Neuronal stem cell (in vitro differentiated cells): ENCODE measurements at regions not wholly inside any gene's neighbourhood (a gene's known extent, or its start where the extent isn't known, plus 50 kb on each side); places are given as distances from the start of the nearest gene placed in this dataset.

ENCODE experiments used
- DNase-seq: peaks from one replicate; pipeline ENCODE4 v3.0.0-alpha.2; 2013; ENCODE audit warnings: low spot score
- H2AFZ ChIP-seq: one replicate; pipeline ENCODE4 v1.6.1; 2013; ENCODE audit warnings: mild to moderate bottlenecking, low read length, inconsistent platforms
- H2AK5ac ChIP-seq: 2 replicates; pipeline ENCODE4 v1.6.1; 2013; ENCODE audit warnings: low read depth, mild to moderate bottlenecking, inconsistent platforms, low read length, moderate library complexity, mixed read lengths
- H2BK120ac ChIP-seq: 2 replicates; pipeline ENCODE4 v1.6.1; 2013; ENCODE audit warnings: low read depth, mild to moderate bottlenecking, inconsistent platforms, low read length, moderate library complexity, mixed read lengths
- H2BK12ac ChIP-seq: one replicate; pipeline ENCODE4 v1.6.1; 2013; ENCODE audit warnings: low read length, inconsistent platforms
- H2BK15ac ChIP-seq: 2 replicates; pipeline ENCODE4 v1.6.1; 2013; ENCODE audit warnings: mild to moderate bottlenecking, low read length, inconsistent platforms, mixed read lengths
- H2BK5ac ChIP-seq: one replicate; pipeline ENCODE4 v1.6.1; 2013; ENCODE audit warnings: inconsistent platforms, mild to moderate bottlenecking, low read length, moderate library complexity
- H3K14ac ChIP-seq: one replicate; pipeline ENCODE4 v1.6.1; 2013; ENCODE audit warnings: low read length, inconsistent platforms
- H3K18ac ChIP-seq: 2 replicates; pipeline ENCODE4 v1.6.1; 2013; ENCODE audit warnings: low read length, inconsistent platforms
- H3K23ac ChIP-seq: 2 replicates; pipeline ENCODE4 v1.6.1; 2013; ENCODE audit warnings: low read depth, mild to moderate bottlenecking, mixed read lengths, low read length, inconsistent platforms; ENCODE audit not compliant: poor library complexity
- H3K27ac ChIP-seq: replicated peaks from 3 replicates; pipeline ENCODE4 v1.5.1; 2013; ENCODE audit warnings: low read length, inconsistent platforms
- H3K27me3 ChIP-seq, 3 experiments: 2 replicates each; pipeline ENCODE4 v1.6.1; 2013; ENCODE audit warnings: low read length in 3 of 3, mild to moderate bottlenecking in 2 of 3, inconsistent platforms in 1 of 3, low read depth in 1 of 3, mixed read lengths in 1 of 3, moderate library complexity in 1 of 3; ENCODE audit not compliant: control insufficient read depth in 3 of 3, insufficient read depth in 3 of 3
- H3K36me3 ChIP-seq, 2 donors: replicated peaks in 1 of 2; 2 replicates each; pipeline ENCODE4 v1.6.1; 2013; ENCODE audit warnings: low read length in 2 of 2; ENCODE audit not compliant: control insufficient read depth in 2 of 2, insufficient read depth in 2 of 2
- H3K4ac ChIP-seq: 2 replicates; pipeline ENCODE4 v1.6.1; 2013; ENCODE audit warnings: inconsistent platforms, mild to moderate bottlenecking, low read length, moderate library complexity
- H3K4me1 ChIP-seq, 2 donors: 1 replicate in 1 of 2; 2 replicates in 1 of 2; pipeline ENCODE4 v1.6.1; 2013; ENCODE audit warnings: low read length in 2 of 2, low read depth in 1 of 2; ENCODE audit not compliant: control insufficient read depth in 2 of 2, insufficient read depth in 1 of 2
- H3K4me2 ChIP-seq: one replicate; pipeline ENCODE4 v1.6.1; 2013; ENCODE audit warnings: mild to moderate bottlenecking, low read length, inconsistent platforms; ENCODE audit not compliant: insufficient read depth, poor library complexity, severe bottlenecking
- H3K4me3 ChIP-seq, 2 donors: 2 replicates each; pipeline ENCODE4 v1.5.1; 2013; ENCODE audit warnings: low read length in 2 of 2, mild to moderate bottlenecking in 2 of 2, inconsistent platforms in 1 of 2, moderate library complexity in 1 of 2
- H3K79me1 ChIP-seq: one replicate; pipeline ENCODE4 v1.6.1; 2013; ENCODE audit warnings: low read depth, mild to moderate bottlenecking, inconsistent platforms, low read length, moderate library complexity
- H3K9ac ChIP-seq: one replicate; pipeline ENCODE4 v1.6.1; 2013; ENCODE audit warnings: mild to moderate bottlenecking, low read depth, low read length, inconsistent platforms; ENCODE audit not compliant: poor library complexity
- H3K9me3 ChIP-seq, 2 donors: replicated peaks in 1 of 2; 2 replicates each; pipeline versions ENCODE3 to v1.6.1; 2013; ENCODE audit warnings: low read length in 2 of 2, mild to moderate bottlenecking in 2 of 2, inconsistent platforms in 1 of 2, low read depth in 1 of 2, mixed read lengths in 1 of 2, moderate library complexity in 1 of 2; ENCODE audit not compliant: control insufficient read depth in 2 of 2, insufficient read depth in 1 of 2
- H4K8ac ChIP-seq: one replicate; pipeline ENCODE4 v1.6.1; 2013; ENCODE audit warnings: low read depth, mild to moderate bottlenecking, inconsistent platforms, low read length, moderate library complexity
- H4K91ac ChIP-seq: one replicate; pipeline ENCODE4 v1.6.1; 2013; ENCODE audit warnings: low read length, low read depth, mild to moderate bottlenecking, inconsistent platforms; ENCODE audit not compliant: poor library complexity
- WGBS, 2 donors: extraction: QIAGEN DNeasy Blood & Tissue Kit; methylation state at CpG; one replicate each; pipeline ENCODE4 v1.1.7; 2013; ENCODE audit warnings: missing lambda C conversion rate in 2 of 2, mixed read lengths in 1 of 2; ENCODE audit not compliant: insufficient read length in 2 of 2, insufficient replicate concordance in 1 of 2; ENCODE audit errors: extremely low coverage in 2 of 2; 5-methylcytosine and 5-hydroxymethylcytosine counted together

- Histone ChIP-seq H2BK5ac (no peak overlapping the region), H3K14ac (no peak overlapping the region)
Measured at GRCh38 chr4:175290401-175290800, 372.2 kb downstream of the ADAM29 start.

GRCh38 chr4:175297965-175298565 lies 379.9 kb downstream of the ADAM29 start:
- H3K79me1 ChIP-seq, result no peaks in the 10 kb centered on the region
- H3K4me1 ChIP-seq, result no peaks in the 10 kb centered on the region
- H2AFZ ChIP-seq, result no peak overlapping the region
- no peak for DNase-seq
- H3K14ac ChIP-seq, result no peak overlapping the region
- no peak overlapping the region for H3K4me2 ChIP-seq
- H3K4ac ChIP-seq, result no peak overlapping the region
- H3K23ac ChIP-seq, result no peak overlapping the region
- no peak overlapping the region for H3K27ac ChIP-seq
- no peaks in the 10 kb centered on the region for H3K27me3 ChIP-seq
- no peak overlapping the region for H2AK5ac ChIP-seq
- H4K8ac ChIP-seq, result no peak overlapping the region
- WGBS, 2 donors, result no CpG with 5 or more reads among the region's 2 CpGs
- no peak overlapping the region for H3K4me3 ChIP-seq
- no peaks in the 10 kb centered on the region for H3K9me3 ChIP-seq
- no peak overlapping the region for H2BK5ac ChIP-seq
- no peaks in the 10 kb centered on the region for H3K36me3 ChIP-seq
- no peak overlapping the region for H3K9ac ChIP-seq
- H3K18ac ChIP-seq, result no peak overlapping the region
- H2BK12ac ChIP-seq, result no peak overlapping the region
- no peak overlapping the region for H2BK15ac ChIP-seq
- H2BK120ac ChIP-seq, result no peak overlapping the region
- H4K91ac ChIP-seq, result no peak overlapping the region

More at GRCh38 chr4:175290401-175290800, 372.2 kb downstream of the ADAM29 start:
- Histone ChIP-seq H2BK12ac (no peak overlapping the region), H3K79me1 (no peaks in the 10 kb centered on the region), H3K4me3 (no peak overlapping the region), H3K23ac (no peak overlapping the region), H4K91ac (no peak overlapping the region), H2AFZ (no peak overlapping the region), H3K4me2 (no peak overlapping the region), H3K27ac (no peak overlapping the region), H3K9me3 (no peaks in the 10 kb centered on the region), H2AK5ac (no peak overlapping the region), H3K18ac (no peak overlapping the region), H3K4ac (no peak overlapping the region), H3K9ac (no peak overlapping the region), H3K27me3 (no peaks in the 10 kb centered on the region), H4K8ac (no peak overlapping the region), H2BK15ac (no peak overlapping the region), H2BK120ac (no peak overlapping the region), H3K4me1 (no peaks in the 10 kb centered on the region), H3K36me3 (no peaks in the 10 kb centered on the region)
- WGBS, 2 donors, result no CpG with 5 or more reads among the region's 3 CpGs
- no peak for DNase-seq

GRCh38 chr4:175306436-175306835 lies 388.3 kb downstream of the ADAM29 start:
- Histone ChIP-seq H2AFZ (no peak overlapping the region), H3K36me3 (no peaks in the 10 kb centered on the region), H3K4me3 (no peak overlapping the region), H3K14ac (no peak overlapping the region), H3K4ac (no peak overlapping the region), H3K4me1 (peaks cover 0 to 2% of the 10 kb centered on the region in 2 donors), H3K79me1 (no peaks in the 10 kb centered on the region), H2BK120ac (no peak overlapping the region), H3K18ac (no peak overlapping the region), H2BK12ac (no peak overlapping the region), H4K8ac (no peak overlapping the region), H4K91ac (no peak overlapping the region), H2AK5ac (no peak overlapping the region), H3K9me3 (no peaks in the 10 kb centered on the region), H2BK5ac (no peak overlapping the region), H3K23ac (no peak overlapping the region), H3K4me2 (no peak overlapping the region), H2BK15ac (no peak overlapping the region), H3K9ac (no peak overlapping the region), H3K27ac (no peak overlapping the region), H3K27me3 (peaks cover 0 to 2% (median 0%) of the 10 kb centered on the region in 3 experiments)
- no peak for DNase-seq

- Histone ChIP-seq H2BK12ac (no peak overlapping the region), H2BK5ac (no peak overlapping the region), H3K23ac (no peak overlapping the region), H4K91ac (no peak overlapping the region), H2AFZ (no peak overlapping the region), H4K8ac (no peak overlapping the region), H3K18ac (no peak overlapping the region), H3K4me2 (no peak overlapping the region), H3K27me3 (peaks cover 0 to 2% (median 0%) of the 10 kb centered on the region in 3 experiments), H3K14ac (no peak overlapping the region), H3K9me3 (no peaks in the 10 kb centered on the region), H3K27ac (no peak overlapping the region), H2AK5ac (no peak overlapping the region), H3K4ac (no peak overlapping the region), H3K4me3 (no peak overlapping the region), H3K79me1 (no peaks in the 10 kb centered on the region), H3K4me1 (peaks cover 0 to 2% of the 10 kb centered on the region in 2 donors), H3K36me3 (no peaks in the 10 kb centered on the region), H2BK15ac (no peak overlapping the region), H2BK120ac (no peak overlapping the region), H3K9ac (no peak overlapping the region)
- DNase-seq, result no peak
- no CpG with 5 or more reads among the region's 1 CpG for WGBS, 2 donors
Measured at GRCh38 chr4:175307326-175307725, 389.2 kb downstream of the ADAM29 start.
